ENCODE measurements at regions not wholly inside any gene's neighbourhood (a gene's known extent, or its start where the extent isn't known, plus 50 kb on each side); places are given as distances from the start of the nearest gene placed in this dataset.
A peak's percentile ranks its signal among the peaks of the same experiment; 100 is the strongest.

DNA sequence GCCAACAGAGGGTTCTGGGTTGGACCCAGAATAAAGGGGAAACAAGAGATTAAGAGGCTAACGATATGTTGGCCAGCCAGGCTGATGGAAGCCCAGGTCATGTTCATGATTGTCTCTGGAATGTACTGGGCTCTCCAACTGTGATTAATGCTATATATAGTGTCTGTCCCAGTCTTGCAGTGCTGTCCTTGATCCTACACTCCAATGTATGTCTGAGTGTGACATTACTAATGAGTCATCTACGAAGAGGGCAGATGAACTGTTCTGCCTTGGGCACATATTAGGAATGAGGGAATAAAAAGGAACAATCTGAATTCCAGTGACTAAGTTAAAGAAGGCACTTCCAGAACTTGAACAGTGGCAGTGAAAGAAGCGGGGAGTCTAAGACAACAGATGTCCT, 142.1 kb downstream of the PDGFRA start:
- DNase-seq (ENCODE audit: low read depth in 1 of 2, low spot score in 1 of 2) (no peak), ATAC-seq (no peak), FAIRE-seq (no peak)
- Histone ChIP-seq H3K4me3 (no peak overlapping the region), H3K9me3 (no peaks in the 10 kb centered on the region), H3K4me1 (no peaks in the 10 kb centered on the region), H3K27ac (no peak overlapping the region), H3K4me2 (no peak overlapping the region)
- 6% methylated on average over 3 of the region's 3 CpGs for WGBS (ENCODE audit: missing lambda C conversion rate)
- ChIA-PET CTCF (no interaction called here), POLR2A (no interaction called here)
- TF ChIP-seq EP300 (IDR thresholded peaks at IDR 0.05): no peak
- TF ChIP-seq HDAC2 (IDR thresholded peaks at IDR 0.05): no peak
- TF ChIP-seq, protein P1, sequence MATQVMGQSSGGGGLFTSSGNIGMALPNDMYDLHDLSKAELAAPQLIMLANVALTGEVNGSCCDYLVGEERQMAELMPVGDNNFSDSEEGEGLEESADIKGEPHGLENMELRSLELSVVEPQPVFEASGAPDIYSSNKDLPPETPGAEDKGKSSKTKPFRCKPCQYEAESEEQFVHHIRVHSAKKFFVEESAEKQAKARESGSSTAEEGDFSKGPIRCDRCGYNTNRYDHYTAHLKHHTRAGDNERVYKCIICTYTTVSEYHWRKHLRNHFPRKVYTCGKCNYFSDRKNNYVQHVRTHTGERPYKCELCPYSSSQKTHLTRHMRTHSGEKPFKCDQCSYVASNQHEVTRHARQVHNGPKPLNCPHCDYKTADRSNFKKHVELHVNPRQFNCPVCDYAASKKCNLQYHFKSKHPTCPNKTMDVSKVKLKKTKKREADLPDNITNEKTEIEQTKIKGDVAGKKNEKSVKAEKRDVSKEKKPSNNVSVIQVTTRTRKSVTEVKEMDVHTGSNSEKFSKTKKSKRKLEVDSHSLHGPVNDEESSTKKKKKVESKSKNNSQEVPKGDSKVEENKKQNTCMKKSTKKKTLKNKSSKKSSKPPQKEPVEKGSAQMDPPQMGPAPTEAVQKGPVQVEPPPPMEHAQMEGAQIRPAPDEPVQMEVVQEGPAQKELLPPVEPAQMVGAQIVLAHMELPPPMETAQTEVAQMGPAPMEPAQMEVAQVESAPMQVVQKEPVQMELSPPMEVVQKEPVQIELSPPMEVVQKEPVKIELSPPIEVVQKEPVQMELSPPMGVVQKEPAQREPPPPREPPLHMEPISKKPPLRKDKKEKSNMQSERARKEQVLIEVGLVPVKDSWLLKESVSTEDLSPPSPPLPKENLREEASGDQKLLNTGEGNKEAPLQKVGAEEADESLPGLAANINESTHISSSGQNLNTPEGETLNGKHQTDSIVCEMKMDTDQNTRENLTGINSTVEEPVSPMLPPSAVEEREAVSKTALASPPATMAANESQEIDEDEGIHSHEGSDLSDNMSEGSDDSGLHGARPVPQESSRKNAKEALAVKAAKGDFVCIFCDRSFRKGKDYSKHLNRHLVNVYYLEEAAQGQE (IDR thresholded peaks at IDR 0.05): no peak
- no peak for TF ChIP-seq NR3C1 (IDR thresholded peaks at IDR 0.05)
- no peak for TF ChIP-seq FOSB (CRISPR knock-in tag; IDR thresholded peaks at IDR 0.05)
- TF ChIP-seq ESRRA (IDR thresholded peaks at IDR 0.05; ENCODE audit: borderline replicate concordance, low read length): no peak
- no peak for TF ChIP-seq HOXB5 (CRISPR knock-in tag; IDR thresholded peaks at IDR 0.05)
- TF ChIP-seq CHD2 (IDR thresholded peaks at IDR 0.05; ENCODE audit: low read length, partially characterized antibody): no peak
- TF ChIP-seq, protein P2, sequence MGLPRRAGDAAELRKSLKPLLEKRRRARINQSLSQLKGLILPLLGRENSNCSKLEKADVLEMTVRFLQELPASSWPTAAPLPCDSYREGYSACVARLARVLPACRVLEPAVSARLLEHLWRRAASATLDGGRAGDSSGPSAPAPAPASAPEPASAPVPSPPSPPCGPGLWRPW (IDR thresholded peaks at IDR 0.05): no peak
- TF ChIP-seq, protein P3, sequence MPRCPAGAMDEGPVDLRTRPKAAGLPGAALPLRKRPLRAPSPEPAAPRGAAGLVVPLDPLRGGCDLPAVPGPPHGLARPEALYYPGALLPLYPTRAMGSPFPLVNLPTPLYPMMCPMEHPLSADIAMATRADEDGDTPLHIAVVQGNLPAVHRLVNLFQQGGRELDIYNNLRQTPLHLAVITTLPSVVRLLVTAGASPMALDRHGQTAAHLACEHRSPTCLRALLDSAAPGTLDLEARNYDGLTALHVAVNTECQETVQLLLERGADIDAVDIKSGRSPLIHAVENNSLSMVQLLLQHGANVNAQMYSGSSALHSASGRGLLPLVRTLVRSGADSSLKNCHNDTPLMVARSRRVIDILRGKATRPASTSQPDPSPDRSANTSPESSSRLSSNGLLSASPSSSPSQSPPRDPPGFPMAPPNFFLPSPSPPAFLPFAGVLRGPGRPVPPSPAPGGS (IDR thresholded peaks at IDR 0.05): no peak
- TF ChIP-seq, protein P4, sequence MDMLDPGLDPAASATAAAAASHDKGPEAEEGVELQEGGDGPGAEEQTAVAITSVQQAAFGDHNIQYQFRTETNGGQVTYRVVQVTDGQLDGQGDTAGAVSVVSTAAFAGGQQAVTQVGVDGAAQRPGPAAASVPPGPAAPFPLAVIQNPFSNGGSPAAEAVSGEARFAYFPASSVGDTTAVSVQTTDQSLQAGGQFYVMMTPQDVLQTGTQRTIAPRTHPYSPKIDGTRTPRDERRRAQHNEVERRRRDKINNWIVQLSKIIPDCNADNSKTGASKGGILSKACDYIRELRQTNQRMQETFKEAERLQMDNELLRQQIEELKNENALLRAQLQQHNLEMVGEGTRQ (IDR thresholded peaks at IDR 0.05): no peak
- TF ChIP-seq MYC (IDR thresholded peaks at IDR 0.05; ENCODE audit: borderline replicate concordance, low read length): no peak

DNA sequence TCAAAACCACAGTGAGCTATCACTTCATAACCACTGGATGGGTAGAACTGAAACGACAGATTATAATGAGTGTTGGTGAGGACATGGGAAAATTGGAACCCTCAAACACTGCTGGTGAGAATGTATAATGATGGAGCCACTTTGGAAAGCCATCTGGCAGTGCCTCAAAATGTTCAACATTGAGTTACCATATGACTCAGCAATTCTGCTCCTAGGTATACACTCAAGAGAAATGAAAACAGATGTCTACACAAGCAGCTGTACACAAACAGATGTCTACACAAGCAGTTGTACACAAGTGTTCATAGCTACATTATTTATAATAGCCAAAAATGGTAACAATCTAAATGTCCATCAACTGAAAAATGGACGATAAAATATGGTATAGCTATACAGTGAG, 143.9 kb downstream of the PDGFRA start:
- 35% methylated on average over 2 of the region's 2 CpGs for WGBS (ENCODE audit: missing lambda C conversion rate)
- POLR2A ChIA-PET: no interaction called here
- Histone ChIP-seq H3K27ac (no peak overlapping the region), H3K4me2 (no peak overlapping the region), H3K4me1 (no peaks in the 10 kb centered on the region), H3K9me3 (no peaks in the 10 kb centered on the region), H3K4me3 (no peak overlapping the region)
- CTCF ChIA-PET: no interaction called here
- no peak for ATAC-seq
- FAIRE-seq: no peak
- no peak for TF ChIP-seq CHD2 (IDR thresholded peaks at IDR 0.05; ENCODE audit: low read length, partially characterized antibody)
- no peak for TF ChIP-seq ZNF302 (CRISPR knock-in tag; IDR thresholded peaks at IDR 0.05)
- TF ChIP-seq HOXB5 (CRISPR knock-in tag; IDR thresholded peaks at IDR 0.05): no peak
- peak; percentile 71 for TF ChIP-seq MAFK (IDR thresholded peaks at IDR 0.05; ENCODE audit: partially characterized antibody)
- TF ChIP-seq, protein P5, sequence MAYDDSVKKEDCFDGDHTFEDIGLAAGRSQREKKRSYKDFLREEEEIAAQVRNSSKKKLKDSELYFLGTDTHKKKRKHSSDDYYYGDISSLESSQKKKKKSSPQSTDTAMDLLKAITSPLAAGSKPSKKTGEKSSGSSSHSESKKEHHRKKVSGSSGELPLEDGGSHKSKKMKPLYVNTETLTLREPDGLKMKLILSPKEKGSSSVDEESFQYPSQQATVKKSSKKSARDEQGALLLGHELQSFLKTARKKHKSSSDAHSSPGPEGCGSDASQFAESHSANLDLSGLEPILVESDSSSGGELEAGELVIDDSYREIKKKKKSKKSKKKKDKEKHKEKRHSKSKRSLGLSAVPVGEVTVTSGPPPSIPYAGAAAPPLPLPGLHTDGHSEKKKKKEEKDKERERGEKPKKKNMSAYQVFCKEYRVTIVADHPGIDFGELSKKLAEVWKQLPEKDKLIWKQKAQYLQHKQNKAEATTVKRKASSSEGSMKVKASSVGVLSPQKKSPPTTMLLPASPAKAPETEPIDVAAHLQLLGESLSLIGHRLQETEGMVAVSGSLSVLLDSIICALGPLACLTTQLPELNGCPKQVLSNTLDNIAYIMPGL (CRISPR knock-in tag; IDR thresholded peaks at IDR 0.05; ENCODE audit: borderline replicate concordance): no peak
- 0 out of 2 replicates have a peak, but pooled peaks have one; percentile 19 for TF ChIP-seq NFE2L2 (conservative IDR thresholded peaks at IDR 0.05; ENCODE audit: low read length)
- no peak for TF ChIP-seq SREBF2 (IDR thresholded peaks at IDR 0.05)
- DNase-seq (ENCODE audit: low read depth in 1 of 2, low spot score in 1 of 2): no peak

Measured in A549 (cell line).